GM18870 (cell line): ENCODE measurements at regions not wholly inside any gene's neighbourhood (a gene's known extent, or its start where the extent isn't known, plus 50 kb on each side); places are given as distances from the start of the nearest gene placed in this dataset.

ENCODE experiments used
- ATAC-seq: cut with Tn5 transposase; IDR thresholded peaks from one replicate; pipeline ENCODE4 v1.9.1; 2021; ENCODE audit warnings: moderate library complexity; ENCODE audit not compliant: unreplicated experiment

DNA sequence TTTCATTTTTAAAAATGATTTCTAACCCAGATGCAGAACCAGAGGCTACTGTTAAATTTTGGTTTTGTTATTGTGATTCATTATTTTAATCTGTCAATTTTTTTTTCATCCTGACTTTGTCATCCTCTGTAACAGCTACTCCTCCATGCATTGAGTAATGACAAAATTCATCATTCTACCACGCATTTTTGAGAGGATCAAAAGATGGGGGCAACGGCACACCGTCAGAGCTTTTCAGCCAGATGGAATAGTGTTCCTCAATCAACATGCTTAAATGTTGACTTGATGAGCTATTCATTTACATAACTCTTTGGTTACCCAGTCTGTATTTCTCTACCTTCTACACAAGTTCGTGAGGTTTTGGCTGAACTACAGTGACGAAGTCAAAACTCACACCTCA, 486.3 kb downstream of the EFNB2 start:
- ATAC-seq: no peak

- ATAC-seq: no peak
Measured at GRCh38 chr13:106048386-106048785, 487.1 kb downstream of the EFNB2 start.

GRCh38 chr13:106047859-106048258, 487.6 kb downstream of the EFNB2 start:
- ATAC-seq: no peak

DNA sequence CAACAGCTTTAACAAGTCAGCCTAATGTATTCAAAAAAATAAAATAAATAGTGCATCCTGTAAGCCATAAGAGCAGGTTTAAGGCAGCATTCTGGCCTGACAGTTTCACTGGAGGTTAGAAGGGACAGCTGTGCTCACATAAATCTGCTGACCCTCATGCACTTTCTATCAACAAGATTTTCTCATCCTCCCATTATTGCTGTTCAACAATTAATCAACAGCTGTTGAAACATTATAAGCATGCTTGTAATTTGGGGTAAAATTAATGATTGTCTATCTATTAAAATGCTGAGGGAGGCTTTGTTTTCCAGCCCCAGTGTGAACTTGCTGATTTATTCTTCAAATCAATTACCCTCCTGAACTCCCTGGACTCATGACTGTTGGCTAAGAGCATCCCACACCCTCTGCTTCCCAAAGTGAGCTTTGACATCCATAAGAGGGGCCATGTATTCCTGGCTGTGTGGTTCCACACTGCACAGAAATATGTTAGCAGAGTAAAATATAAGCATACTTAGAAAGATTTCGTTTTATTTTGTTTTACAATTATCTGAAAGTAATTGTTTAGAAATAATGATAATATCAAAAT, 492.4 kb downstream of the EFNB2 start:
- ATAC-seq: no peak

- ATAC-seq: no peak
Measured at GRCh38 chr13:106041445-106041844, 494.0 kb downstream of the EFNB2 start.

GRCh38 chr13:106038752-106039151, 496.7 kb downstream of the EFNB2 start:
- no peak for ATAC-seq

- no peak for ATAC-seq
Measured at GRCh38 chr13:106036870-106037269, 498.6 kb downstream of the EFNB2 start.

DNA sequence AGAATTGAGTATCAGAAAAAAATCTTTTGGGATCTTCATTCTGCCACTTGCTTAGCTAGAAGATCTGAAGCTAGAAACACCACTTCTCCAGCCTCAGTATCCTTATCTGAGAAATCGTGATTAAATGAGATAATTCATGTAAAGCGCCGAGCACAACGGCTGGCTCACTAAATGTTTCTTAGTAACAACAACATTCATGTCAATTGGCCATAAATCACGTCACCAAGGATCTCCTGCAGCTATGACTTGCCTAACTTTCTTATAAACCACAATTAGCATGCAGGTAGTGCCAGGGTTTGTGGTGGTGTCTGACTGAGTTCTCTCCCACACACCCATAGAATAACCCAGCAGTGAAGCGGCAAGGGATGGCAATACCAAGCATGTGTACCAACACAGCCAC, 501.3 kb downstream of the EFNB2 start:
- ATAC-seq: no peak

DNA sequence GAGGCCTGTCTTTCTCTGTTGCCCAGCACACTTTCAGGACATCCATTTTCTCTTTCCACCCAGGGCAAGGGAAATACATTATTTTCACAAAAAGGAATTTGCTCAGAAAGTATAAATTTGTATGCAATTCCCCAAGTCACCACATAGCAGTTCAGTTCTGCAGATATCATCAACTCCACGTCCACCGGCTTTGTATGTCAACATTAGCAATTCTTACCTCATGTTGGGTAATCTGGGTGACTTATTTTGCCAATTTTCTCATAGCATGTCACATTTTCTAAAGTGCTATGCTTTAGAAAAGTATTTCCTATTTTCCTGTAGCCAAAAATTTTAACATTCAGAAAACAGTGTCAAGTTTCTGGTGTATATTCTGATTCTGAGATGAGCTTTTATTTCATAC, 501.8 kb downstream of the EFNB2 start:
- no peak for ATAC-seq

DNA sequence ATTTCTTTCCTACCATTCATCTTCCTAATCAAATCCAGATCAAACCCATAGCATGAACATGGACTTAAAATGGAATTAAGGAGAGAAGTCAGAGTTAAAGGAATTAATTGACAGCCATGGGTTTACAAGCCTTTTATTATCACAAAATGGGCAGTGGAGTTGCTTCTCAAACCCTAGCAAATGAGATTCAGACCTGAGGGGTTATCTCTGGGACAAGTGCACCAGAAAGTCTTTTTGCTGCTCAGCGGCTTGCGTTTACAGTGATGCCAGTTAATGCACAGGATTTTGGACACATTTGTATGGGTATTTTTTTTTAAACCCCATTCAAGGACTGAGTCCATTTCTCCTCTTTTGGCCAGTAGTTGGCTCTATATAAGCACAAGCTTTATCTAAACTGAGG, 503.0 kb downstream of the EFNB2 start:
- no peak for ATAC-seq

DNA sequence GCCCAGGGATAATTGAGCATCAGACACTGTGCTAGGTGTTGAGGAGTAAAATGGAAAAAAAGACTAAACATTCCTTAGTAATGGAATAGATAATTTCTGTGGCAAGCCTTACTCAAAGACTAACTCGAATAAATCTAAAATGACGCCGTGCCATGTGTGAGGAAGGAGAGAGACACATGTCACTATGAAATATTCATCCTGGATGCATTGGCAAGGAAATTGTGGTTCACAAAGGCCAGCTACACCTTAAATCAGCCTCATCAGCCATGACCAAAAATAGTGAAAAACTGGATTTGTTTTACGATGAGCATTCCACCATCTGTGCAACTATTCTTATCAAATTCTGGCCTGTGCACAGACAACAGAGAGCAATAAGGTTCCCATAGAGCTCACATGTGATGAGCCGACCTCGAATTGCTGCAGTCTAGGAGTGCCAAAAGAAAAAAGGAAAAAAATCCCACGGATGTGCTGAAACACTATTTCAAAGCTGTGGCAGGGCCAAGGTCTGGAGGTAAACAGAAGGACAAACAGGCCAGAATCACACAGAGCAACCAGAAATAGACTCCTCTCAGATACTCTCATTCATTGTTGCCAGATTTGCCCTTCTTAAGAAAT, 505.7 kb downstream of the EFNB2 start:
- ATAC-seq: no peak

DNA sequence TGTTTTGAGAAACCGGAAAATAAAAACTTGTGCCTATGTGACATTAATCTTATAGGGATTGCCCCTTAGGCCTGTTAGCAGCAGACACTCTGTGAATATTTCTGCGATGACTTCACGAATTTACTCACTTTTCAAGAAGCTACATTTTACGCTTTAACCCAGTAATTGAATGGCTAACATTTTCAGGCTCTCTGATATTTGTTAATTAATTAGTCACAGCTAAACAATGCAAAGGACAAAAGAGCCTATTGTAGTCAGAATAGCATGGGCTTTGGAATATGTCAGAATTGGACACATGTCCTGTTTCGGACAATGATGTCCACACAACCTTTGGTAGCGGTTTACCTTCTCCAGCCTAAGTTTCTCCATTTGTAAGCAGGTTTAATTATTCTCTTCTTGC, 506.6 kb downstream of the EFNB2 start:
- no peak for ATAC-seq

GRCh38 chr13:106011600-106011999, 523.9 kb downstream of the EFNB2 start:
- ATAC-seq: no peak

GRCh38 chr13:106010836-106011235, 524.6 kb downstream of the EFNB2 start:
- no peak for ATAC-seq

GRCh38 chr13:106008540-106008939, 526.9 kb downstream of the EFNB2 start:
- no peak for ATAC-seq

GRCh38 chr13:106007156-106007555, 528.3 kb downstream of the EFNB2 start:
- no peak for ATAC-seq

- ATAC-seq: no peak
Measured at GRCh38 chr13:106003651-106004050, 531.8 kb downstream of the EFNB2 start.

DNA sequence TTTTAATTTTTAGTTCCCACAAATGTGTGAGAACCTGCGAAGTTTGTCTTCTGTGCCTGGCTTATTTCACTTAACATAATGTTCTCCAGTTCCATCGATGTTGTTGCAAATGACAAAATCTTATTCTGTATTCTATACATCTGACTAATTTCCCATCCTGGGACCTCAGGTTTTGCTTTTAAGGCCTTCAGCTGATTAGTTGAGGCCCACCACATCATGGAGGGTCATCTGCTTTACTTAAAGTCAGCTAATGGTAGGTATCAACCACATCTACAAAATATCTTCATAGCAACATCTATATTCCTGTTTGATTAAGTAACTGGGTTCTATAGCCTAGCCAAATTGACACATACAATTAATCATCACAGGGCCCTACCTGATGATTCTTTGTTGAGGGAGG, 534.0 kb downstream of the EFNB2 start:
- ATAC-seq: no peak

DNA sequence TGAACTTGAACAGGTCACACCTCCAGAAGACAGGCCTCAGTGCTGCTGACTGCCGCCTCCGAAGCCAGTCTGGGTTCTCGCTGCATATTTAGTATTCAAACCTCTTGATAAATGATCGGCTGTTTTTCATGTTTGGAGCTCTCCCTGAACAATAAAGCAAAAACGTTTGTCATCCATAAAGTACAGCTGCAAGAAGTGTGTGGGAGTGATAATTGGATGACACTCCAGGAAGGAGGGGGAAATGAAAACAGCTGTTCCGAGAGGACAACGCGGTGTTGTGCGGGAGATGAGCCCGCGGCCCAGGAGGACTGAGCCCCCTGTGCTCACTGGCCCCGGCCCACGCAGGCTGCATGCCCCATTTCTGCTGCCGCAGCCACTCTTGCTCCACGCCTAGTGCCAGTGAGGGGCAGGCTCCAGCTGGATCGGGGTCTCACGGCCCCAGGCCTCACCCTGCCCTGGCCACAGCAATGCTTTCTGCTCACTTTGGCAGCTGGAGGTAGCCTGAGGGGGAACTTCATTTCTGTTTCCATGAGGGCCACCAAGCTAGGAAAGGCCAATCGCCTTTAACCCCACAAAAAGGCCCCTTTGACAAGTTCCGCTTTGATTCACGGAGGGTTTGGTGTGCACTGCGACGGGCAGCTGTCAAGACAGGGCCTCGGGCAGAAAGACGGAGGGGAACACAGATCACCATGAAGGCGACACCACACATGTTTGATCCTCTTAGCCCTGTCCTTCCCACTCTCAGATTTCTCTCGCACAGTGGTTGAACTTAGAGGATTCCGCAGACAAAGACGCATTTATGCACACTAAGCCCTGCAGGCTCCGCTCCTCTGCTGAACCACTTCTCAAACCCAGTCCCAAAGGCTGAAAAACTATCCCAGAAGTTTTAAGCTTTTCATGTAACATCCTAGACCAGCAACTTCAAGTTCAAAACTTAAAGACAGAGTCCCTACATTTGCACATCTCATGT, 537.6 kb downstream of the EFNB2 start:
- no peak for ATAC-seq

DNA sequence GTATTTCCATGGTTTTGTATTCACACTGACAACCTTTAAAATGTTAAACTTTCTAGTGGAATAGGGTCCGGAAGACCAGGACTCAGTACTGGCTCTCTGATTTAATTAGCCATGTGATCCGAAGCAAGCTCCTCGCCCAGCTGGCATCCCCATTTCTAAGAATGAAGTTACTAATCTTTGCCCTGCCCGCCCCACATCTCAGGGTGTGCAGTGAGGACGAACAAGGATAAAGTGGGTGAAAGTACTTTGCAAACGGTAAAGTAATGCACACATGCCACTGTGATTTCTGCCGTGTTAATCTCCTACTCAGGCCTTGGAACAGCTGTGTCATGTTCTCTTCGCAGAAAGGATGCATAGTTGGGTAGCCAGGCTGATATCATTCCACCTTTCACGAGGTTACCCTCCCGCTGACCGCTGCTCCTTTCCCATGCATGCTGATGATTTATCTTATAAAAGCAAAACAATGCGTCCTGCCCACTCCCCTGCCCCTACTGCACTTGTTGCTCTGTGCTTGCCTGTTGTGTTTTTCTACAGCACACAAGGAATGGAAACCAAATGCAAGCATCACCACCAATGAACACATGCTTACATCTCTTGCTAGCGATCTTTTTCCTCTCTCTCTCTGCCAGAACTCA, 539.0 kb downstream of the EFNB2 start:
- ATAC-seq: no peak

DNA sequence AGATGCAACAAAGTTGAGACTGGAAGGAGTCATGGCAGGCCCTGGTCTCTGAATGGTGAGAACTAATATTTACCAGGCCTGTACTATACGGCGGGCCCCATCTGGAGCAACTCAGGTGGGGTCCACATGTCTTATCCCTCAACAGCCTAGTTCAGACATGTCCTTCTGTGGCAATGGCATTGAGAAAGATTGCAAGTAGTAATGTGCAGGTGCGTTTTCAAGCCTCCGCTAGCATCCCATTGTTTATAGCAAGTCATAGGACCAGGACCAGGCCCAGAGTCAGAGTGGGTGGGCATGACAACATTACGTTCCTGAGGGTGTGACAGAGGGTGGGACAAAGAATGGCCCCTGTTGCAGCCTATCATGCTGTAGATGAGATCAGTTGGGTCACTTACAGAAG, 541.1 kb downstream of the EFNB2 start:
- no peak for ATAC-seq
